ENCODE measurements at regions not wholly inside any gene's neighbourhood (a gene's known extent, or its start where the extent isn't known, plus 50 kb on each side); places are given as distances from the start of the nearest gene placed in this dataset.
"Not testable (repeated sequence)": the region's sequence is repeated elsewhere in the genome, so short reads cannot be mapped to it uniquely, and the experiment has no call there.

GRCh38 chr5:44565360-44565759 lies 176.1 kb upstream of the FGF10 start:
- DNase-seq (ENCODE audit: extremely low read depth, low read depth) = no peak

DNA sequence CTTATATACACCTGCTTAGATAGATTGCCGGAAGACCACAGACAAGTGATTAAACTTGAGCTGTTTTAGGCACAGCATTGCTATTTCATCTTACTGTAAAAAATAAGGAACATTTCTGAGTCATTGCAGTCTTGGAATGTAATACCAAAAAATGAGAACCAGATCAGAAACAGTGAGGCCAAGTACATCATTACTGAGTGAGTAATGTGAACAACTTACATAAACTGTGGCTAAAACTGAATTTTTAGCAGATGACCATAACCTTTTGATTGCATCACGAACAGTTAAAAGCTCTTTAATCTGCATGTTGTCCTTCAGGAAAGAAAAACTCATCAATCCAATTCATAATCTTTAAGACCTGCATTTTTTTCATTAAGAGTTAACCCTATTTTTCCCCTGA lies 157.1 kb upstream of the FGF10 start:
- no peak for DNase-seq (ENCODE audit: extremely low read depth, low read depth)

DNA sequence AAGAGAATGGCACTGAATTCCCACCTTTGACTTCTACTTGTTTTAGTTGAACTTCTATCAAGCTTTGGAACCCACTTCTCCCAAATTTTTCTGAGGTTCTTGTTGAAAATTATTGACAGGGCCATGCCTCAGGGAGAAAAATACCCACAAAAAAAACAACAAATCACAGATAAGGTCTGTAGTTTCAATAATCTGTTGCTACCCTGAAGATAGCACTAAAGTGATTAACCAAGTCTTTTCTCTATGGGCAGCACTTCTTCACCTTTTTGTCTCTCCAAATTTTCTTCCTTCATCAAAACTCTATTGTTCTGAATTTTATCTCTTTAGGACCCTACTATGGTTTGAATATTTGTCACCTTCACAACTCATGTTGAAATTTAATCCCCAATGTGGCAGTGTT lies 154.3 kb upstream of the FGF10 start:
- DNase-seq (ENCODE audit: extremely low read depth, low read depth) = no peak

GRCh38 chr5:44542470-44542869 lies 153.2 kb upstream of the FGF10 start:
- DNase-seq (ENCODE audit: extremely low read depth, low read depth) = no peak

GRCh38 chr5:44539602-44539919 lies 150.3 kb upstream of the FGF10 start:
- DNase-seq (ENCODE audit: extremely low read depth, low read depth) = no peak

GRCh38 chr5:44538797-44539601 lies 149.8 kb upstream of the FGF10 start:
- no peak for DNase-seq (ENCODE audit: extremely low read depth, low read depth)

DNA sequence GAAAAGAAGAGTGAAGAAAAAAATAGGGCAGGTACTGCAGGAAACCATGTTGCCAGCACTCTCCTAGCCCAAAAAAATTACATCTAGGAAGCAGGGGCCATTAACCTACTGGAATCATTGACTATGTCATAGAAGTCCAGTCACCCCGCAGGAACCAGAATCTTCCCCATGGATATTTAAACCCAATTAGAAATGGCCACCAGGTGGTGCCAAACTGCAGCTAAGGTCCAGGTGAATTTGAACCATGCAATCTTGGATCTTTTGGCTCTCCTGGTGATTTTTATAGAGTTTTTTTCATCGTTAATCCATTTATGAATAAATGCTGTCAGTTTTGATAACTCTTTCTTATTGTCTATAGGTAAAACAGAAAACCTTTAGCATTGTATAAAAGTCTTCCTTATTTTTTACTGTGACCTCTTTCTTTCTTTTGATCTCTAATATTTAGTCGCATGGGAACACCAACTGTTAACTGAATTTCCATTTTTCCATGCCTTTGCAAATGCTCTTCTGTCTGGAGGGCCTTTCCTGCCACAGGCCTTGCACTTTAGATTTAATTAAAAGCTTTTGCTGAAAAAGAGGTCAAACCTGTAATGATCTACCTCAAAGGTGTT lies 147.5 kb upstream of the FGF10 start:
- DNase-seq (ENCODE audit: extremely low read depth, low read depth) = peak; percentile 16

DNA sequence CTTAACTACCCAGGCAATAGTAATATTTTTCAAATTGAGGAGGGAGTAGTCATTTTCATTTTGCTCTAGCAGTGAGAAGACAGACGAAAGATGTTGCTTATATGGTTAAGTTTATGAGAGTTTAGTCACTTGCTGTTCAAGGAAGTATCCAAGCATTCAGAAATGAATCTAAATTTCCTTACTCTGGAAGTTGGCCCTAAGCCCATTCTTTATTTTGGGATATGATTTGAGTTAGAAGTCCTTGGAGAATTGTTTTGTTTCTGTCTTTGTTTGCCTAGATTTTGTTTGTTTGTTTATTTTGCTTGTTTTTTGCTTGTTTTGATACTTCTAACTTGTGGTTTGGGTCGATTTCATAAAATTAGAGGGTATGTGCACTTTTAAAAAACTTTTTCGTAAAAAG lies 146.4 kb upstream of the FGF10 start:
- DNase-seq (ENCODE audit: extremely low read depth, low read depth) = no peak

DNA sequence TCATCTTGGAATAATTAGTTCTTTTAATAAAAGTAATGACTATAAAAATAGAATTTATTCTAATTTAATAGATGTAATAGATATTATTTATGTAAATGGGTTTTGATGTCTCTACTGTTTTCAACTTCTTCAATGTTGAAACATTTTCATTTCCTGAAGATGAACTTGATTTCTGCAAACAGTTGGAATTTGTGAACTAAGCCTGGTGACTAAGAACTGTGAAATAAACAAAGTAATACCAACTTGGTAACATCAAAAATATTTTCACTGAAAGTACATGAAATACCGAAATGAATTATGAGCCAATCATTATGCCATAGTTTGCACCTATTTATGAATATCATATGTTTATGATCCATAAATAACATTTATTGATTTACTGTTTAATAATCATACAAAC lies 143.8 kb upstream of the FGF10 start:
- DNase-seq (ENCODE audit: extremely low read depth, low read depth) = no peak

GRCh38 chr5:44531756-44532155 lies 142.5 kb upstream of the FGF10 start:
- DNase-seq (ENCODE audit: extremely low read depth, low read depth) = not testable (repeated sequence)

DNA sequence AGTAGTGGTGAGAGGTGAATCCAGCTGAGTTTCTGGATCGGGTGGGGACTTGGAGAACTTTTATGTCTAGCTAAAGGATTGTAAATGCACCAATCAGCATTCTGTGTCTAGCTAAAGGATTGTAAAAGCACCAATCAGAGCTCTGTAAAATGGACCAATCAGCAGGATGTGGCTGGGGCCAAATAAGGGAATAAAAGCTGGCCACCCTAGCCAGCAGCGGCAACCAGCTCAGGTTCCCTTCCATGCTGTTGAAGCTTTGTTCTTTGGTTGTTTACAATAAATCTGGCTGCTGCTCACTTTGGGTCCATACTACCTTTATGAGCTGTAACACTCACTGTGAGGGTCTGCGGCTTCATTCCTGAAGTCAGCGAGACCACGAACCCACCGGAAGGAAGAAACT lies 141.6 kb upstream of the FGF10 start:
- not testable (repeated sequence) for DNase-seq (ENCODE audit: extremely low read depth, low read depth)

- DNase-seq (ENCODE audit: extremely low read depth, low read depth) = no peak
These were observed 122.4 kb upstream of the FGF10 start for GRCh38 chr5:44511596-44511995.

GRCh38 chr5:44506561-44506960 lies 117.3 kb upstream of the FGF10 start:
- DNase-seq (ENCODE audit: extremely low read depth, low read depth) = no peak

GRCh38 chr5:44499381-44499780 lies 110.2 kb upstream of the FGF10 start:
- no peak for DNase-seq (ENCODE audit: extremely low read depth, low read depth)

DNA sequence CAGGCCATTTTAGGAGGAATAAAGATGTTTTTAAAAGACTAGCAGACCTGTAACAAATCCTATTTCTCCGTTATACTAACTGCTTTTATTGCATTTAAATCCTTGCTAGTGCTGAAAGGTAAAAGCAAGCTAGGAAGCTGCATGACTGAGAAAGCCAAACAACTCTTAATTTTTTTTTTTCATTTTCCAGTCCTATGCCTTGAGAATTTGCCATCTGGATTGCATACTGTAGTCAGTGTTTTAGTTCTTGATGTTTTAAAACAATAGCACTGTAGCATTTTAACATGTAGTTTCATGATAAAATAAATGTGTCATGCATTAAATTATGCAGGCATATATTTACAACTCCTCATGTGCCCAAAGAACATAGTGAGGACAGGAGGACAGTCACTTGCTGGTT lies 108.4 kb upstream of the FGF10 start:
- DNase-seq (ENCODE audit: extremely low read depth, low read depth) = no peak

DNA sequence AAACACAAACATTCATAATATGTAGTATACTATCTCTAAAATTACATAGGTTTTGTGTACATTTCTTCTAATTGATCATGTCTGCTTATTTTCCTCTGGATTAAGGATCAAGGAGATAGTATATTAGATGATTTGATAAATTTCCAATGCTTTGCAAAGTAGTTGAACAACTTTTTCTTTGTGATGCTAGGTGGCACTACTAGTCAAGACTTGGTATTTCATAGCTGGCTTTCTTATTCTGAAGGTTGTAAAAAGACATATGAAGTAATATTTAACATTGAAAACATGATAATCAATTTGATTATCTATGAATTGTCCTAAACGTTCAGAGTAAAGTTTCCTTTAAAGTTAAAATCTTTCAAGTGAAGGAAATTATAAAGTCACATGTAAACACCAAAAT lies 106.1 kb upstream of the FGF10 start:
- DNase-seq (ENCODE audit: extremely low read depth, low read depth) = no peak

DNA sequence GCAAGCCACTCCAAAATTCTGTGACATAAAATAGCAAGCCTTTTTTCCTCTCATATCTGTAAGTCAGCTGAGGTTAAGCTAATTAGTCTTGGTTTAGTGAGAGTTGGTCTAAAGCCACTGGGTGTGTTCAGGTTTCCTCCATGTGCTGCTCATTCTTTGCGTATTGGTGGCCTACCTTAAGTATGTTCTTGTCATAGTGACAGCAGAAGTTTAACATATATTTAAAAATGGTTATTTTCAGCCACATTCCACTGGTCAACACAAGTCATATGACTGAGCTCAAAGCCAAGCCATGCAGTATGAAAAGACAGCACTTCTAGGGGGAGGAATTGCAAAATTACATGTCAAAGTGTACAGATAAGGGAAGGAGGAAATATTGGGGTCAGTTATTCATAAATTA lies 100.5 kb upstream of the FGF10 start:
- no peak for DNase-seq (ENCODE audit: extremely low read depth, low read depth)

GRCh38 chr5:44486591-44486990 lies 97.4 kb upstream of the FGF10 start:
- no peak for DNase-seq (ENCODE audit: extremely low read depth, low read depth)

- DNase-seq (ENCODE audit: extremely low read depth, low read depth) = no peak
These were observed 64.8 kb upstream of the FGF10 start for GRCh38 chr5:44454002-44454401.

DNA sequence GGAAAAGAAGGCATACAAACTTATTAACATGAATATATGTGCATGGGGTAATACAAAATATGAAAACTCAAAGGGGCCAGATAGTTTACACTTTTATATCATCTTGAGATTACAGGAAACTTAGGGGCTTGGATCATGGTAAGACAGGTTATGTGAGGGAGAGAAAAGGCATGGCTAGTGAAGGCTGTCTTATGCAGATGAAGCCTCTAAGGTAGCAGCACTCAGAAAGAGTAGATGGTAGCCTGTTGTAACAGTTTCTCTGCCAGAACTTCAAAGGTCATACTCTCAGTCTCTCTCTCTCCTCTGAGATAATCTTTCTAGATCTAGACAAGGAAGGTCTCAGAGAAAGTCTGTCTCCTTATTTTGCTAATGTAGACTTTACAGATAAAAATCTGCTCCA lies 57.2 kb upstream of the FGF10 start:
- no peak for DNase-seq (ENCODE audit: extremely low read depth, low read depth)

DNA sequence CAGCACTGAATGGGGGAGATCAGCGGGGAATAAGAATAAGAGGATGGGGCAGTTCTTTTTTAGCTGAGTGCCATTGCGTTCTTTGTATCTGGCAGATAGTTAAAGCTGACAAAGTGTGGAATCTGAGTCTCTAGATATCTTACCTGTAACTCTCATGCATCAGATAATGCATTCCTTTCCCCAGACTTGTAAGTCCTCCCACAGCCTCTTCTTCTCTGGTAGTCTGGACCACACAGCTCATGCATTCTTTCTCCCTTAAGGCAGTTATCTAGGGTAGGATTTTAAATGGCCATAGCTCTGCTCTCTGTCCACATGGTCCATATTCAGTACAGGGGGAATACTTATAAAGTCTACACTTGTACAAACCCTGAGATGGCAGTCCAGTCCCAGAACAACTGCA lies 54.0 kb upstream of the FGF10 start:
- no peak for DNase-seq (ENCODE audit: extremely low read depth, low read depth)

GRCh38 chr5:44441460-44441859 lies 52.2 kb upstream of the FGF10 start:
- no peak for DNase-seq (ENCODE audit: extremely low read depth, low read depth)

DNA sequence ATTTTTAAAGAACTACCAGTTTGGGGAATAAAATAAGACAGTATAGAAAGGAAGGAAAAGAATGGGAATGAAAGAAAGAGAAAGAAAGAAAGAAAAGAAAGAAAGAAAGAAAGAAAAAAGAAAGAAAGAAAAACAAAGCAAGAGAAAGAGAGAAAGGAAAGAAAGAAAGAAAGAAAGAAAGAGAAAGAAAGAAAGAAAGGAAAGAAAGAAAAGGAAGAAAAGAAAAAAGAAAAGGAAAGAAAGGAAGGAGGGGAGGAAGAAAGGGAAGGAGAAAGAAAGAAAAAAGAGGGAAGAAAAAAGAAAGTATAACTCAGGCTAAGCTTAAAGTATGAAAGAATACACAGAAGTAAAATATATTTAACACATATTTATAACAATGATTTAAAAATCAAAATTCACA lies 51.0 kb upstream of the FGF10 start:
- no peak for DNase-seq (ENCODE audit: extremely low read depth, low read depth)

All from NCI-H460 (cell line).